Fibroblast of lung (primary cell): ENCODE measurements at regions not wholly inside any gene's neighbourhood (a gene's known extent, or its start where the extent isn't known, plus 50 kb on each side); places are given as distances from the start of the nearest gene placed in this dataset.

Experiments used
- CTCF ChIP-seq, 2 donors: IDR thresholded peaks in 1 of 2; conservative IDR thresholded peaks in 1 of 2; 1 replicate in 1 of 2; 2 replicates in 1 of 2; pipeline ENCODE4 v1.5.1; 2011 to 2012; ENCODE audit warnings: low read length in 2 of 2, control low read depth in 1 of 2, inconsistent platforms in 1 of 2, low read depth in 1 of 2, mild to moderate bottlenecking in 1 of 2
- EZH2 ChIP-seq: IDR thresholded peaks from 2 replicates; pipeline ENCODE4 v1.5.1; 2012; ENCODE audit warnings: low read length, control low read depth, mild to moderate bottlenecking; ENCODE audit errors: missing control alignments

- TF ChIP-seq CTCF (conservative IDR thresholded peaks at IDR 0.05 in 1 of 2, IDR thresholded peaks at IDR 0.05 in 1 of 2; ENCODE audit: low read depth in 1 of 2, low read length in 2 of 2) = no peak
- TF ChIP-seq EZH2 = no peak
These were observed 146.3 kb upstream of the IRX3 start for GRCh38 chr16:54432897-54433229.
